ENCODE measurements at regions not wholly inside any gene's neighbourhood (a gene's known extent, or its start where the extent isn't known, plus 50 kb on each side); places are given as distances from the start of the nearest gene placed in this dataset.

GRCh38 chr11:112880495-112880894, 80.7 kb upstream of the NCAM1 start:
- no peak for DNase-seq (ENCODE audit: low read depth, low spot score)
- no peak overlapping the region for H3K4me3 ChIP-seq (ENCODE audit: low read depth, low read length)
- POLR2A ChIA-PET, result no interaction called here
- TF ChIP-seq CTCF (IDR thresholded peaks at IDR 0.05; ENCODE audit: insufficient read depth, low read length, missing control alignments), result no peak
- CTCF ChIA-PET, result no interaction called here

GRCh38 chr11:112881461-112881860, 79.8 kb upstream of the NCAM1 start:
- no peak for TF ChIP-seq CTCF (IDR thresholded peaks at IDR 0.05; ENCODE audit: insufficient read depth, low read length, missing control alignments)
- ChIA-PET POLR2A (no interaction called here), CTCF (no interaction called here)
- no peak for DNase-seq (ENCODE audit: low read depth, low spot score)
- H3K4me3 ChIP-seq (ENCODE audit: low read depth, low read length), result no peak overlapping the region

- no peak overlapping the region for H3K4me3 ChIP-seq (ENCODE audit: low read depth, low read length)
- DNase-seq (ENCODE audit: low read depth, low spot score), result no peak
- ChIA-PET POLR2A (no interaction called here), CTCF (no interaction called here)
- TF ChIP-seq CTCF (IDR thresholded peaks at IDR 0.05; ENCODE audit: insufficient read depth, low read length, missing control alignments), result no peak
Observed at GRCh38 chr11:112882494-112883381, 78.5 kb upstream of the NCAM1 start.

- no peak for DNase-seq (ENCODE audit: low read depth, low spot score)
- H3K4me3 ChIP-seq (ENCODE audit: low read depth, low read length), result no peak overlapping the region
- no peak for TF ChIP-seq CTCF (IDR thresholded peaks at IDR 0.05; ENCODE audit: insufficient read depth, low read length, missing control alignments)
- CTCF ChIA-PET, result no interaction called here
- POLR2A ChIA-PET, result no interaction called here
Observed at GRCh38 chr11:112884012-112884767, 77.0 kb upstream of the NCAM1 start.

- no peak for DNase-seq (ENCODE audit: low read depth, low spot score)
- TF ChIP-seq CTCF (IDR thresholded peaks at IDR 0.05; ENCODE audit: insufficient read depth, low read length, missing control alignments), result no peak
- H3K4me3 ChIP-seq (ENCODE audit: low read depth, low read length), result no peak overlapping the region
- POLR2A ChIA-PET, result no interaction called here
- CTCF ChIA-PET, result no interaction called here
Observed at GRCh38 chr11:112885744-112886433, 75.3 kb upstream of the NCAM1 start.
